Liver (tissue), 7 donors: ENCODE measurements at regions not wholly inside any gene's neighbourhood (a gene's known extent, or its start where the extent isn't known, plus 50 kb on each side); places are given as distances from the start of the nearest gene placed in this dataset.

Experiments
- DNase-seq: peaks from one replicate; pipeline ENCODE4 v3.0.0-alpha.2; 2017; ENCODE audit warnings: low spot score
- H3K27ac ChIP-seq, 2 donors: one replicate each; pipeline ENCODE4 v1.7.0; 2013; ENCODE audit warnings: inconsistent platforms in 2 of 2, low read length in 2 of 2, control low read depth in 1 of 2, low read depth in 1 of 2, mild to moderate bottlenecking in 1 of 2
- H3K27me3 ChIP-seq, 4 donors: one replicate each; pipeline versions ENCODE4 v1.6.1 to v1.7.0; 2013; ENCODE audit warnings: low read length in 3 of 4, inconsistent platforms in 1 of 4, mild to moderate bottlenecking in 1 of 4, moderate library complexity in 1 of 4; ENCODE audit not compliant: control insufficient read depth in 4 of 4, insufficient read depth in 4 of 4
- H3K36me3 ChIP-seq, 4 donors: one replicate each; pipeline versions ENCODE4 v1.6.1 to v1.7.0; 2013; ENCODE audit warnings: low read length in 3 of 4, mild to moderate bottlenecking in 3 of 4, low read depth in 1 of 4, moderate library complexity in 1 of 4; ENCODE audit not compliant: control insufficient read depth in 4 of 4, insufficient read depth in 3 of 4
- H3K4me1 ChIP-seq, 4 donors: one replicate each; pipeline versions ENCODE4 v1.6.1 to v1.7.0; 2013; ENCODE audit warnings: low read length in 3 of 4, mild to moderate bottlenecking in 3 of 4, moderate library complexity in 1 of 4; ENCODE audit not compliant: control insufficient read depth in 4 of 4, insufficient read depth in 4 of 4
- H3K4me3 ChIP-seq, 3 donors: one replicate each; pipeline versions ENCODE4 v1.6.1 to v1.7.0; 2013; ENCODE audit warnings: low read length in 3 of 3, control low read depth in 1 of 3, low read depth in 1 of 3, mild to moderate bottlenecking in 1 of 3
- H3K9ac ChIP-seq, 2 donors: one replicate each; pipeline ENCODE4 v1.7.0; 2013; ENCODE audit warnings: low read length in 2 of 2, mild to moderate bottlenecking in 2 of 2, moderate library complexity in 2 of 2, control low read depth in 1 of 2, low read depth in 1 of 2
- H3K9me3 ChIP-seq, 4 donors: one replicate each; pipeline versions ENCODE4 v1.6.1 to v1.7.0; 2013; ENCODE audit warnings: low read length in 3 of 4; ENCODE audit not compliant: control insufficient read depth in 4 of 4
- ATF3 ChIP-seq: IDR thresholded peaks from 2 replicates; pipeline ENCODE4 v1.6.1; 2016; ENCODE audit warnings: antibody characterized with exemption
- EGR1 ChIP-seq, 2 donors: IDR thresholded peaks; 2 replicates each; pipeline ENCODE4 v1.6.1; 2016 to 2018; ENCODE audit warnings: antibody characterized with exemption in 2 of 2, low read depth in 2 of 2
- FOXA1 ChIP-seq: IDR thresholded peaks from 2 replicates; pipeline ENCODE4 v1.6.1; 2016; ENCODE audit warnings: antibody characterized with exemption
- FOXA2 ChIP-seq: IDR thresholded peaks from 2 replicates; pipeline ENCODE4 v1.6.1; 2016; ENCODE audit warnings: antibody characterized with exemption
- GABPA ChIP-seq, 2 donors: IDR thresholded peaks in 1 of 2; conservative IDR thresholded peaks in 1 of 2; 2 replicates each; pipeline ENCODE4 v1.6.1; 2016; ENCODE audit warnings: antibody characterized with exemption in 2 of 2, mild to moderate bottlenecking in 1 of 2, moderate library complexity in 1 of 2
- HNF4A ChIP-seq, 2 donors: conservative IDR thresholded peaks; 2 replicates each; pipeline ENCODE4 v1.6.1; 2016; ENCODE audit warnings: antibody characterized with exemption in 2 of 2, mild to moderate bottlenecking in 2 of 2
- HNF4G ChIP-seq: IDR thresholded peaks from 2 replicates; pipeline ENCODE4 v1.6.1; 2016; ENCODE audit warnings: antibody characterized with exemption
- JUND ChIP-seq, 2 donors: IDR thresholded peaks; 2 replicates each; pipeline ENCODE4 v1.6.1; 2016; ENCODE audit warnings: antibody characterized with exemption in 2 of 2
- MAX ChIP-seq: IDR thresholded peaks from 2 replicates; pipeline ENCODE4 v1.6.1; 2016; ENCODE audit warnings: antibody characterized with exemption
- NR2F2 ChIP-seq: IDR thresholded peaks from 2 replicates; pipeline ENCODE4 v1.6.1; 2016; ENCODE audit warnings: antibody characterized with exemption
- RAD21 ChIP-seq, 2 donors: IDR thresholded peaks; 2 replicates each; pipeline ENCODE4 v1.6.1; 2016; ENCODE audit warnings: antibody characterized with exemption in 2 of 2, mild to moderate bottlenecking in 2 of 2
- REST ChIP-seq: IDR thresholded peaks from 2 replicates; pipeline ENCODE4 v1.6.1; 2016; ENCODE audit warnings: antibody characterized with exemption, mild to moderate bottlenecking
- RXRA ChIP-seq, 2 donors: IDR thresholded peaks; 2 replicates each; pipeline ENCODE4 v1.6.1; 2017 to 2018; ENCODE audit warnings: antibody characterized with exemption in 2 of 2, mild to moderate bottlenecking in 1 of 2
- SP1 ChIP-seq: IDR thresholded peaks from 2 replicates; pipeline ENCODE4 v1.6.1; 2018; ENCODE audit warnings: antibody characterized with exemption, mild to moderate bottlenecking
- TAF1 ChIP-seq: conservative IDR thresholded peaks from 2 replicates; pipeline ENCODE4 v1.6.1; 2016; ENCODE audit warnings: antibody characterized with exemption, mild to moderate bottlenecking
- YY1 ChIP-seq: IDR thresholded peaks from 2 replicates; pipeline ENCODE4 v1.6.1; 2016; ENCODE audit warnings: antibody characterized with exemption, mild to moderate bottlenecking
- WGBS: extraction: QIAGEN DNeasy Blood & Tissue Kit; methylation state at CpG from one replicate; pipeline ENCODE4 v1.1.7; 2013; 5-methylcytosine and 5-hydroxymethylcytosine counted together
- donor health status: healthy.
- donor health status: healthy.
- donor health status: healthy.
- donor health status: healthy.

GRCh38 chr4:60745800-60746571, 454.1 kb upstream of the ADGRL3 start (continued):
- no peak for TF ChIP-seq REST
- TF ChIP-seq ATF3, result no peak
- TF ChIP-seq GABPA (IDR thresholded peaks at IDR 0.05 in 1 of 2, conservative IDR thresholded peaks at IDR 0.05 in 1 of 2), result no peak
- TF ChIP-seq HNF4A (conservative IDR thresholded peaks at IDR 0.05), result no peak
- no peak for TF ChIP-seq MAX
- TF ChIP-seq FOXA2, result no peak
- no peak for TF ChIP-seq JUND (IDR thresholded peaks at IDR 0.05)
- TF ChIP-seq FOXA1, result no peak
- no peak for TF ChIP-seq YY1

- Histone ChIP-seq H3K9ac (no peak overlapping the region), H3K27me3 (no peaks in the 10 kb centered on the region), H3K27ac (no peak overlapping the region), H3K4me3 (no peak overlapping the region), H3K36me3 (no peaks in the 10 kb centered on the region), H3K9me3 (no peaks in the 10 kb centered on the region), H3K4me1 (no peaks in the 10 kb centered on the region)
- no peak for DNase-seq
- 79% methylated on average over 4 of the region's 4 CpGs for WGBS
- TF ChIP-seq FOXA1 (no peak), SP1 (no peak), REST (no peak), NR2F2 (no peak), EGR1 (IDR thresholded peaks at IDR 0.05; ENCODE audit: low read depth in 2 of 2) (no peak), GABPA (IDR thresholded peaks at IDR 0.05 in 1 of 2, conservative IDR thresholded peaks at IDR 0.05 in 1 of 2) (no peak), ATF3 (no peak), RXRA (IDR thresholded peaks at IDR 0.05) (no peak), YY1 (no peak), TAF1 (no peak), HNF4A (conservative IDR thresholded peaks at IDR 0.05) (no peak), RAD21 (IDR thresholded peaks at IDR 0.05) (no peak), HNF4G (no peak), FOXA2 (no peak)
Measured at GRCh38 chr4:60750962-60751361, 449.2 kb upstream of the ADGRL3 start.
